ENCODE measurements at regions not wholly inside any gene's neighbourhood (a gene's known extent, or its start where the extent isn't known, plus 50 kb on each side); places are given as distances from the start of the nearest gene placed in this dataset.
"Not testable (repeated sequence)": the region's sequence is repeated elsewhere in the genome, so short reads cannot be mapped to it uniquely, and the experiment has no call there.

GRCh38 chr9:27673641-27674040, 100.4 kb upstream of the C9orf72 start:
- no peak for DNase-seq

GRCh38 chr9:27675354-27675753, 102.1 kb upstream of the C9orf72 start:
- DNase-seq, result no peak

- no peak for DNase-seq
Measured at GRCh38 chr9:27676827-27677226, 103.5 kb upstream of the C9orf72 start.

- no peak for DNase-seq
Measured at GRCh38 chr9:27679338-27679737, 106.1 kb upstream of the C9orf72 start.

- no peak for DNase-seq
Measured at GRCh38 chr9:27683181-27683580, 109.9 kb upstream of the C9orf72 start.

- no peak for DNase-seq
Measured at GRCh38 chr9:27688954-27689353, 115.7 kb upstream of the C9orf72 start.

- not testable (repeated sequence) for DNase-seq
Measured at GRCh38 chr9:27690816-27691215, 117.5 kb upstream of the C9orf72 start.

GRCh38 chr9:27699621-27700020, 126.3 kb upstream of the C9orf72 start:
- DNase-seq, result no peak

- no peak for DNase-seq
Measured at GRCh38 chr9:27701016-27701415, 127.7 kb upstream of the C9orf72 start.

GRCh38 chr9:27701587-27701986, 128.3 kb upstream of the C9orf72 start:
- DNase-seq, result no peak

GRCh38 chr9:27703216-27703980, 130.1 kb upstream of the C9orf72 start:
- DNase-seq, result no peak

GRCh38 chr9:27711241-27711640, 138.0 kb upstream of the C9orf72 start:
- no peak for DNase-seq

GRCh38 chr9:27712806-27713205, 139.5 kb upstream of the C9orf72 start:
- no peak for DNase-seq

GRCh38 chr9:27714388-27714787, 141.1 kb upstream of the C9orf72 start:
- no peak for DNase-seq

- DNase-seq, result no peak
Measured at GRCh38 chr9:27715651-27716050, 142.4 kb upstream of the C9orf72 start.

GRCh38 chr9:27717991-27718390, 144.7 kb upstream of the C9orf72 start:
- DNase-seq, result no peak

GRCh38 chr9:27719711-27720110, 146.4 kb upstream of the C9orf72 start:
- DNase-seq, result no peak

GRCh38 chr9:27722866-27723265, 149.6 kb upstream of the C9orf72 start:
- DNase-seq, result no peak

- peak; percentile 79 for DNase-seq
Measured at GRCh38 chr9:27726244-27727081, 153.2 kb upstream of the C9orf72 start.

GRCh38 chr9:27732494-27732893, 159.2 kb upstream of the C9orf72 start:
- no peak for DNase-seq

- no peak for DNase-seq
Measured at GRCh38 chr9:27743490-27743889, 170.2 kb upstream of the C9orf72 start.

- DNase-seq, result no peak
Measured at GRCh38 chr9:27747450-27747849, 174.2 kb upstream of the C9orf72 start.

- DNase-seq, result no peak
Measured at GRCh38 chr9:27749838-27750237, 176.6 kb upstream of the C9orf72 start.

- no peak for DNase-seq
Measured at GRCh38 chr9:27750566-27750965, 177.3 kb upstream of the C9orf72 start.

Data from COR-L47 (cell line).